K562 (cell line): ENCODE measurements at regions not wholly inside any gene's neighbourhood (a gene's known extent, or its start where the extent isn't known, plus 50 kb on each side); places are given as distances from the start of the nearest gene placed in this dataset.
"Not testable (repeated sequence)": the region's sequence is repeated elsewhere in the genome, so short reads cannot be mapped to it uniquely, and the experiment has no call there.

Experiments
- ATAC-seq: fragments of 200-7000 bp; cut with Tn5 transposase; 3 replicates; pipeline ENCODE4 v1.9.1; 2020; ENCODE audit warnings: moderate library complexity
- BruUV-seq: library from RNA; stranded (reverse); fragments of 400-500 nt; replicated peaks from 2 replicates; lab custom pipeline; 2021; lab: Mats Ljungman, UMichigan
- CTCF ChIA-PET: fragments of 300-600 bp; formaldehyde crosslinking; extraction: SDS; loops from one replicate; lab custom pipeline; 2021; ENCODE audit warnings: low intra/inter-chr PET ratio; lab: Yijun Ruan, JAX
- POLR2A ChIA-PET: fragments of 300-600, 350-650 bp; sonication (Branson Sonifier 250); formaldehyde crosslinking; extraction: SDS; loops from one replicate; lab custom pipeline; 2021; ENCODE audit warnings: antibody characterized with exemption, inconsistent platforms; lab: Yijun Ruan, JAX
- DNase-seq, 4 experiments: peaks; one replicate each; pipeline versions ENCODE4 v3.0.0 to v3.0.0-alpha.2; 2011 to 2018; ENCODE audit warnings: low spot score in 3 of 4, mixed read lengths in 3 of 4; ENCODE audit errors: extremely low read depth in 1 of 4
- FAIRE-seq: peaks from 2 replicates; lab custom pipeline; 2011; peaks lifted over from hg19 to GRCh38; lab: Jason Lieb, UNC
- H2AFZ ChIP-seq: 2 replicates; pipeline ENCODE4 v1.6.0; 2011; ENCODE audit warnings: low read depth, low read length, control low read depth, inconsistent platforms
- H3K27ac ChIP-seq: fragments of 200-600 bp; 3 replicates; pipeline ENCODE4 v1.8.0; 2011; ENCODE audit warnings: low read depth, mild to moderate bottlenecking, control low read depth, inconsistent platforms, low read length, moderate library complexity, mixed read lengths; ENCODE audit errors: extremely low read depth
- H3K27me3 ChIP-seq, 2 experiments: fragments of 300-600 bp in 1 of 2; 2 replicates in 1 of 2; 3 replicates in 1 of 2; pipeline versions ENCODE4 v1.6.0 to v1.8.0; 2011; ENCODE audit warnings: inconsistent platforms in 2 of 2, low read length in 2 of 2, mild to moderate bottlenecking in 1 of 2, mixed read lengths in 1 of 2, moderate library complexity in 1 of 2; ENCODE audit not compliant: control insufficient read depth in 2 of 2, insufficient read depth in 2 of 2
- H3K36me3 ChIP-seq: fragments of 300-600 bp; 3 replicates; pipeline ENCODE4 v1.8.0; 2011; ENCODE audit warnings: mild to moderate bottlenecking, low read length, inconsistent platforms; ENCODE audit not compliant: control insufficient read depth, insufficient read depth
- H3K4me1 ChIP-seq, 2 experiments: fragments of 200-600 bp in 1 of 2; replicated peaks in 1 of 2; 2 replicates in 1 of 2; 3 replicates in 1 of 2; pipeline versions ENCODE4 v1.5.1 to v1.8.0; 2011; ENCODE audit warnings: inconsistent platforms in 2 of 2, low read length in 2 of 2, mild to moderate bottlenecking in 1 of 2, mixed read lengths in 1 of 2, moderate library complexity in 1 of 2; ENCODE audit not compliant: control insufficient read depth in 2 of 2, insufficient read depth in 2 of 2
- H3K4me2 ChIP-seq: 2 replicates; pipeline ENCODE4 v1.6.1; 2011; ENCODE audit warnings: low read length, control low read depth, inconsistent platforms, mixed read lengths; ENCODE audit not compliant: insufficient read depth
- H3K4me3 ChIP-seq: fragments of 200-600 bp; sonication (generic), shearing (Covaris generic); 2 replicates; pipeline ENCODE4 v1.5.1; 2016; ENCODE audit warnings: control low read depth, inconsistent platforms
- H3K79me2 ChIP-seq: fragments of 200-600 bp; 3 replicates; pipeline ENCODE4 v1.8.0; 2011; ENCODE audit warnings: low read length, inconsistent platforms; ENCODE audit not compliant: control insufficient read depth, insufficient read depth
- H3K9ac ChIP-seq, 2 experiments: 2 replicates each; pipeline versions ENCODE4 v1.6.0 to v1.6.1; 2011; ENCODE audit warnings: low read depth in 2 of 2, low read length in 2 of 2, control low read depth in 1 of 2, inconsistent platforms in 1 of 2, mild to moderate bottlenecking in 1 of 2, mixed read lengths in 1 of 2; ENCODE audit not compliant: insufficient read depth in 1 of 2
- H3K9me1 ChIP-seq: one replicate; pipeline ENCODE4 v1.6.0; 2011; ENCODE audit warnings: inconsistent platforms, mild to moderate bottlenecking, low read length, moderate library complexity; ENCODE audit not compliant: control insufficient read depth, insufficient read depth
- H3K9me3 ChIP-seq: replicated peaks from 2 replicates; pipeline ENCODE4 v1.5.1; 2011; ENCODE audit warnings: low read depth, low read length, inconsistent platforms; ENCODE audit not compliant: control insufficient read depth, insufficient read depth
- H4K20me1 ChIP-seq: replicated peaks from 2 replicates; pipeline ENCODE4 v1.6.1; 2011; ENCODE audit warnings: low read length, inconsistent platforms, mixed read lengths; ENCODE audit not compliant: control insufficient read depth, insufficient read depth
- TARDBP ChIP-seq: fragments of 450-650 bp; IDR thresholded peaks from 2 replicates; pipeline ENCODE4 v1.6.1; 2016
- WGBS: fragments of 100-300 bp; shearing (Covaris generic); methylation state at CpG from one replicate; pipeline ENCODE4 v1.1.6; 2016; ENCODE audit warnings: low coverage, mixed read lengths; ENCODE audit not compliant: insufficient coverage; ENCODE audit errors: missing lambda C conversion rate; 5-methylcytosine and 5-hydroxymethylcytosine counted together
- in situ Hi-C: fragments of 300-500 bp; cut with MboI; formaldehyde crosslinking; loops from 4 replicates; pipeline ENCODE4 v1.15.0; 2018; ENCODE audit warnings: inconsistent platforms, mixed read lengths
- intact Hi-C: fragments of 100-400 bp; cut with micrococcal nuclease; formaldehyde crosslinking; loops from 2 replicates; pipeline ENCODE4 v1.14.2; 2022
- TF ChIP-seq, protein P1 (sequence below): fragments of 450-650 bp; formaldehyde crosslinking; IDR thresholded peaks from 2 replicates; pipeline ENCODE4 v1.4.0; 2020; ENCODE audit warnings: mild to moderate bottlenecking, moderate library complexity
- TF ChIP-seq, protein P2 (sequence below): fragments of 450-650 bp; formaldehyde crosslinking; IDR thresholded peaks from 2 replicates; pipeline ENCODE4 v1.4.0; 2020; ENCODE audit warnings: mild to moderate bottlenecking

DNA sequence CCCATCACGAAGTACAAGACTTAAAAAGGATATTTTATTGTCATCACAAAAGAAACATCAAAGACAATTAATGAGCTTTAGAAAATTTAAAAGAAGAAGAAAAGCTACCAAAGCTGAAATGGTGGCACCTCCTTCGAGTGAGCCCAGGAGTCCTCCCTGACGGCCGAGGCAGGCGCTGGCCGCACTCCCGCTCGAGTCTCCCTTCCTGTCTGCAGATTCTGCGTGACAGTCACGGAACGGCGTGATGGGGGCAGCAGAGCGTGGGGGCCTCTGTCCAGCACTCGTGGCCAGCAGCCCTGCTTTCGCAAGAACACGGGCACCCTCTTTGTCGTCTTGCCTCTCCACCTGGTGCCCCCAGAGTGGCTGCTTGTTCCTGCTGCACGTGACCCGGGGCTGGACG, 209.9 kb downstream of the TMEM121 start:
- BruUV-seq, H2AFZ ChIP-seq, POLR2A ChIA-PET, DNase-seq, ATAC-seq, H3K9me3 ChIP-seq, H4K20me1 ChIP-seq, H3K27ac ChIP-seq, FAIRE-seq, H3K4me1 ChIP-seq, H3K27me3 ChIP-seq, H3K4me3 ChIP-seq, intact Hi-C loops, H3K9ac ChIP-seq, in situ Hi-C loops, H3K79me2 ChIP-seq, H3K9me1 ChIP-seq, H3K36me3 ChIP-seq, H3K4me2 ChIP-seq, CTCF ChIA-PET: not testable (repeated sequence)
- WGBS = 7% methylated on average over 8 of the region's 20 CpGs

DNA sequence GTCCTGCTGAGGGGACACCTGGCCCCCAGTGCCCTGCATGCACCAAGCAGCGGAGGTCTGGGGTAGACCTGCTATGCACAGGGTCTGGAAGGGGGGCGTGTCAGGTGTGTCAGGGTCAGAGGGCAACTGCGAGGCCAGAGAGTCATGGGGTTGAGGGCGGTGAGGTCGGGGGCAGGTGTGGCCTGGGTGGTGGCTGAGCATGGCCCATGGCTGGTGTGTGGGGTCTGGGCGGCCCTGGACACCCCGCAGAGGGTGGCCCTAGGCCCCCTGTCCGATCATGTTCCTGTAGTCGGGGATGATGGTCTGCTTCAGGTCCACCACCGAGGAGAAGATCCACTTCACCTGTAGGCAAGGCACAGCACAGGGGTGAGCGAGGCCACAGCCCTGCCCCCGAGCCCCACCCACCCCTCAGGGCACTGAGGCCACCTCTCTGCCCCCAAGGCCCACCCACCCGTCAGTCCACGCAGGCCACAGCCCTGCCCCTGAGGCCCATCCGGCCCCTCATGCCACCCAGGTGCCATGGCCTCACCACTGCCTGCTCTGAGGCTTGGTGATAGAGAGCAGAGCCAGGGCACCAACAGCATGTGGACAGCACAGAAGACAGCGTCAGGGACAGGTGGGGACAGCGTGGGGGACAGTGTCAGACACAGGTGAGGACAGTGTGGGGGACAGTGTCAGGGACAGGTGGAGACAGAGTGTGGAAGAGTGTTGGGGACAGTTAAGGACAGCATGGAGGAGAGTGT, 211.3 kb downstream of the TMEM121 start:
- FAIRE-seq (no peak), DNase-seq (no peak), ATAC-seq (no peak)
- H3K27ac ChIP-seq = no peak overlapping the region
- H3K4me1 ChIP-seq = no peaks in the 10 kb centered on the region
- ChIA-PET CTCF (no interaction called here), POLR2A (no interaction called here)
- peaks cover 0 to 8% of the 10 kb centered on the region in 2 experiments; a peak in 2 of 5 replicates for H3K27me3 ChIP-seq
- intact Hi-C loops (no loop called here), in situ Hi-C loops (no loop called here)
- BruUV-seq = no TSS peak
- H4K20me1 ChIP-seq = no peaks in the 10 kb centered on the region
- no peaks in the 10 kb centered on the region for H3K9me1 ChIP-seq
- H3K9me3 ChIP-seq = no peaks in the 10 kb centered on the region
- no peak overlapping the region for H3K4me3 ChIP-seq
- H3K9ac ChIP-seq = no peak overlapping the region
- 0% methylated on average over 7 of the region's 17 CpGs for WGBS
- no peaks in the 10 kb centered on the region for H3K79me2 ChIP-seq
- no peaks in the 10 kb centered on the region for H3K36me3 ChIP-seq
- no peak overlapping the region for H2AFZ ChIP-seq
- H3K4me2 ChIP-seq = no peak overlapping the region
- TF ChIP-seq, protein P1, sequence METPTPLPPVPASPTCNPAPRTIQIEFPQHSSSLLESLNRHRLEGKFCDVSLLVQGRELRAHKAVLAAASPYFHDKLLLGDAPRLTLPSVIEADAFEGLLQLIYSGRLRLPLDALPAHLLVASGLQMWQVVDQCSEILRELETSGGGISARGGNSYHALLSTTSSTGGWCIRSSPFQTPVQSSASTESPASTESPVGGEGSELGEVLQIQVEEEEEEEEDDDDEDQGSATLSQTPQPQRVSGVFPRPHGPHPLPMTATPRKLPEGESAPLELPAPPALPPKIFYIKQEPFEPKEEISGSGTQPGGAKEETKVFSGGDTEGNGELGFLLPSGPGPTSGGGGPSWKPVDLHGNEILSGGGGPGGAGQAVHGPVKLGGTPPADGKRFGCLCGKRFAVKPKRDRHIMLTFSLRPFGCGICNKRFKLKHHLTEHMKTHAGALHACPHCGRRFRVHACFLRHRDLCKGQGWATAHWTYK (CRISPR knock-in tag) = no peak
- TF ChIP-seq, protein P2, sequence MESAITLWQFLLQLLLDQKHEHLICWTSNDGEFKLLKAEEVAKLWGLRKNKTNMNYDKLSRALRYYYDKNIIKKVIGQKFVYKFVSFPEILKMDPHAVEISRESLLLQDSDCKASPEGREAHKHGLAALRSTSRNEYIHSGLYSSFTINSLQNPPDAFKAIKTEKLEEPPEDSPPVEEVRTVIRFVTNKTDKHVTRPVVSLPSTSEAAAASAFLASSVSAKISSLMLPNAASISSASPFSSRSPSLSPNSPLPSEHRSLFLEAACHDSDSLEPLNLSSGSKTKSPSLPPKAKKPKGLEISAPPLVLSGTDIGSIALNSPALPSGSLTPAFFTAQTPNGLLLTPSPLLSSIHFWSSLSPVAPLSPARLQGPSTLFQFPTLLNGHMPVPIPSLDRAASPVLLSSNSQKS (CRISPR knock-in tag) = no peak
- TF ChIP-seq TARDBP = no peak
